ENCODE measurements at regions not wholly inside any gene's neighbourhood (a gene's known extent, or its start where the extent isn't known, plus 50 kb on each side); places are given as distances from the start of the nearest gene placed in this dataset.

GRCh38 chr7:121621937-121622336 lies 225.8 kb upstream of the FAM3C start:
- Mint-ChIP-seq H3K4me1 (ENCODE audit: unreplicated experiment) (no peaks in the 10 kb centered on the region), H3K27me3 (no peaks in the 10 kb centered on the region), H3K27ac (no peak overlapping the region), H3K4me3 (no peak overlapping the region), H3K9me3 (no peaks in the 10 kb centered on the region), H3K36me3 (no peaks in the 10 kb centered on the region)
- no peak for DNase-seq (ENCODE audit: extremely low spot score, unreplicated experiment)
- TF ChIP-seq CTCF (conservative IDR thresholded peaks at IDR 0.05), result no peak

- Mint-ChIP-seq H3K4me1 (ENCODE audit: unreplicated experiment) (no peaks in the 10 kb centered on the region), H3K27ac (no peak overlapping the region), H3K27me3 (no peaks in the 10 kb centered on the region), H3K9me3 (no peaks in the 10 kb centered on the region), H3K36me3 (no peaks in the 10 kb centered on the region), H3K4me3 (no peak overlapping the region)
- DNase-seq (ENCODE audit: extremely low spot score, unreplicated experiment), result no peak
- no peak for TF ChIP-seq CTCF (conservative IDR thresholded peaks at IDR 0.05)
Measured at GRCh38 chr7:121620953-121621606, 225.0 kb upstream of the FAM3C start.

- no peaks in the 10 kb centered on the region for H3K4me1 Mint-ChIP-seq (ENCODE audit: unreplicated experiment)
- H3K4me3 Mint-ChIP-seq, result no peak overlapping the region
- H3K9me3 Mint-ChIP-seq, result no peaks in the 10 kb centered on the region
- no peaks in the 10 kb centered on the region for H3K36me3 Mint-ChIP-seq
- H3K27me3 Mint-ChIP-seq, result no peaks in the 10 kb centered on the region
- no peak for DNase-seq (ENCODE audit: extremely low spot score, unreplicated experiment)
- H3K27ac Mint-ChIP-seq, result no peak overlapping the region
- TF ChIP-seq CTCF (conservative IDR thresholded peaks at IDR 0.05), result no peak
Measured at GRCh38 chr7:121620206-121620605, 224.1 kb upstream of the FAM3C start.

- no peak for TF ChIP-seq CTCF (conservative IDR thresholded peaks at IDR 0.05)
- Mint-ChIP-seq H3K27ac (no peak overlapping the region), H3K27me3 (no peaks in the 10 kb centered on the region), H3K4me1 (ENCODE audit: unreplicated experiment) (no peaks in the 10 kb centered on the region), H3K4me3 (no peak overlapping the region), H3K36me3 (no peaks in the 10 kb centered on the region), H3K9me3 (no peaks in the 10 kb centered on the region)
- DNase-seq (ENCODE audit: extremely low spot score, unreplicated experiment), result no peak
Measured at GRCh38 chr7:121618182-121618581, 222.1 kb upstream of the FAM3C start.

GRCh38 chr7:121610243-121610642 lies 214.1 kb upstream of the FAM3C start:
- Mint-ChIP-seq H3K27ac (no peak overlapping the region), H3K9me3 (peaks cover 6% of the 10 kb centered on the region), H3K4me1 (ENCODE audit: unreplicated experiment) (peaks cover 4% of the 10 kb centered on the region), H3K36me3 (no peaks in the 10 kb centered on the region), H3K4me3 (no peak overlapping the region), H3K27me3 (no peaks in the 10 kb centered on the region)
- no peak for TF ChIP-seq CTCF (conservative IDR thresholded peaks at IDR 0.05)
- no peak for DNase-seq (ENCODE audit: extremely low spot score, unreplicated experiment)

- DNase-seq (ENCODE audit: extremely low spot score, unreplicated experiment), result no peak
- no peaks in the 10 kb centered on the region for H3K27me3 Mint-ChIP-seq
- no peak overlapping the region for H3K27ac Mint-ChIP-seq
- peaks cover 6% of the 10 kb centered on the region for H3K9me3 Mint-ChIP-seq
- peaks cover 13% of the 10 kb centered on the region for H3K4me1 Mint-ChIP-seq (ENCODE audit: unreplicated experiment)
- no peaks in the 10 kb centered on the region for H3K36me3 Mint-ChIP-seq
- no peak overlapping the region for H3K4me3 Mint-ChIP-seq
- no peak for TF ChIP-seq CTCF (conservative IDR thresholded peaks at IDR 0.05)
Measured at GRCh38 chr7:121609208-121609607, 213.1 kb upstream of the FAM3C start.

Measured in type B pancreatic cell (in vitro differentiated cells).